NCI-H187 (cell line): ENCODE measurements at regions not wholly inside any gene's neighbourhood (a gene's known extent, or its start where the extent isn't known, plus 50 kb on each side); places are given as distances from the start of the nearest gene placed in this dataset.
"Not testable (repeated sequence)": the region's sequence is repeated elsewhere in the genome, so short reads cannot be mapped to it uniquely, and the experiment has no call there.

Experiments used
- DNase-seq, 2 experiments: peaks; one replicate each; lab custom pipeline; 2025; lab: John Stamatoyannopoulos, UW

DNA sequence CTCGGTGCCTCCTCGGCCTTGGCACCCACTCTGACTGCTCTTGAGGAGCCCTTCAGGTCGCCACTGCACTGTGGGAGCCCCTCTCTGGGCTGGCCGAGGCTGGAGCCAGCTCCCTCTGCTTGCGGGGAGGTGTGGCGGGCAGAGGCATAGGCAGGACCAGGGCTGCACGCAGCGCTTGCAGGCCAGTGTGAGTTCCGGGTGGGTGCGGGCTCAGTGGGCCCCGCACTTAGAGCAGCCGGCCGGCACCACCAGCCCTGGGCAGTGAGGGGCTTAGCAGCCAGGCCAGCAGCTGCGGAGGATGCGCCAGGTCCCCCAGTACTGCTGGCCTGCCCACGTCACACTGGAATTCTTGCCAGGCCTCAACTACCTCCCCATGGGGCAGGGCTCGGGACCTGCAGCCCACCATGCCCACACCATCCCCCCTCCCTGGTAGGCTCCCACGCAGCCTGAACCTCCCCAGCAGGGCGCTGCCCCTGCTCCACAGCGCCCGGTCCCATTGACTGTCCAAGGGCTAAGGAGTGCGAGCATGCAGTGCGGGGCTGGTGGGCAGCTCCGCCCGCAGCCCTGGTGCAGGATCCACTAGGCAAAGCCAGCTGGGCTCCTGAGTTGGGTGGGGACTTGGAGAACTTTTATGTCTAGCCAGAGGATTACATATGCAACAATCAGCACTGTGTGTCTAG lies 602.9 kb upstream of the ST8SIA4 start:
- DNase-seq: no peak

DNA sequence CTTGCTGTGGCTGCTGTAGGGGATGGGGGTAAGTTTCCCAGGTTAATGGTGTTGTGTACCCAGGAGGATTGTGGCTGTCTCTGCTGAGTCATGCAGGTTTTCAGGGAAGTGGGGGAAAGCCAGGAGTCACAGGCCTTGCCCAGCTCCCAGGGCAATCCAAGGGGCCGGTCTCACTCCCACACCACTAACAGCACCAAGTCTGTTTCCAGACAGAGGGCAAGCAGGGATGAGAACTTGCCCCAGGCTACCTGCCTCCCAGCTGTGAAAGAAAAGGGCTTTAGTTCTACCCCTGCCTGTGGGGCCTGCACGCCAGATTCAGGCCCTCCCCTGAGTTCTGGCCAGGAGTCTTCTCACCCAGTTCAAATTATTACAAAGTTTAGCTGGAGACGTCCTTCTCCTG lies 579.8 kb upstream of the ST8SIA4 start:
- DNase-seq: no peak

DNA sequence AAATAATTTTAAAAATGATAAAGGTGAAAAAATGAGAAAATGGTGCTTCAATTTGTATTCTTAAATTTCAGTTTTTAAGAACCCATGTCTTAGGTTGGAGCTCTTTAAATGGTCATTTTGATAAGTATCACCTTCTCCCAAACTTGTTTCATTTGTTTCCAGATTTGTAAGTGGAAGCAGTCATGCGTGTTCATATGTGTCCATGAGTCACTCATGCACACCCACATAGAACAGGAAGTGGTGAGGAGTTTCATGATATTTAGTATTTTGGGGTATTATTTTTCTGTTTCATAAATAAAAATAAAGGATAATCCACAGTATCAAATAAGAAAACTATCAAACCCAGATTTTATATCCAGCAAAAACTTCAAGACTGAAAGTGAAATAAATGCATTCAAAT lies 570.4 kb upstream of the ST8SIA4 start:
- no peak for DNase-seq

DNA sequence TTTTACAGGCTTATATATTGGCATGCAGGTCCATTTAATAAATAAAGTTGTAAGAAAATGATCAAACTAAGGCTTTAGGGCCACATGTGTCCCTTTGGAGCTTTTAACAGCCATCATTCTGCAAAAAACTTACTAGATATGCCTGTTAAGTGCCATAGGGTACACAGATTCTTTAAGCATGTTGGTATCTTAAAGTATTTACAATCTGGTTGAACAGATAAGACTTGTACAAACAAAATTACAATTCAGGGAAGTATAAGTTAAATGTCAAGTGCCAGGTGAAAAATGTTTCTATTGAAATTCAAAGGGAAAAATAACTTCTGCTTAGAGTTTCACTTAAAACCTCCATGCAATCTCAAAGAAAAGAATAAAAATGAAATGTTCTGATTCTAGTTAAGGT lies 558.4 kb upstream of the ST8SIA4 start:
- no peak for DNase-seq

DNA sequence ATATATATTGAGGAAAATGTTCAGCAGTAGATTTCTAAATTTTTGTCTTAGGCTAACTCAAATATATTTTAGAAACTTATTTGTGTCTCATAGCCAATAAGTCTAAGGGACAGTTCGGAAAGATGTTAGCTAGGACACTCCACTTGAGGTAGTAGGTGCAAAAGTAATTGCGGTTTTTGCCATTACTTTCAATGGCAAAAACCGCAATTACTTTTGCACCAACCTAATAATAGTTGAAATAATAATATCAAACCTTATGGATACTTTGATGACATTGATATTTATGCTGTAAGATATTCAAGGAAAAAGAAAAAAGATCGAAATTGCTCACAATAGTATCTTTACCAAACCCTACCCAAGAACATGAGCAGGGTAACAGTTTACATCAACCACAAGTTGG lies 555.5 kb upstream of the ST8SIA4 start:
- no peak for DNase-seq

DNA sequence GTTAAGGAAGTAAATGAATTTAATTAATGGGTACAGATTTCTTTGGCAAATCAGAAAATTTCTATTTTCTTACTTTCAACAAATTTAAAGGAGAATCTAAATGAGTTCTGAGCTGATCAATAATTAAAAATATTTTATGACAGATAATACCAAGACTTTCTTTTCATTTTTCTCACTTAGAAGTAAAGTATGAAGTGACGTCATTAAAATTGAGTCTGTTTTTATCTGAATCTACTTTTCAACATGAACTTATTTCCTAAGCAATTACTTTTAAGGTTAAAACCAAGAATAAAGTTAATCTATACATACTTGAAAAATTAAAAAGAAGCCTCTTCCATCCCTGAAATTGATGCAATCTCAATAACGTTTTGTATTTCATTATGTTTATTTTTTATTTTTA lies 552.8 kb upstream of the ST8SIA4 start:
- DNase-seq: no peak

DNA sequence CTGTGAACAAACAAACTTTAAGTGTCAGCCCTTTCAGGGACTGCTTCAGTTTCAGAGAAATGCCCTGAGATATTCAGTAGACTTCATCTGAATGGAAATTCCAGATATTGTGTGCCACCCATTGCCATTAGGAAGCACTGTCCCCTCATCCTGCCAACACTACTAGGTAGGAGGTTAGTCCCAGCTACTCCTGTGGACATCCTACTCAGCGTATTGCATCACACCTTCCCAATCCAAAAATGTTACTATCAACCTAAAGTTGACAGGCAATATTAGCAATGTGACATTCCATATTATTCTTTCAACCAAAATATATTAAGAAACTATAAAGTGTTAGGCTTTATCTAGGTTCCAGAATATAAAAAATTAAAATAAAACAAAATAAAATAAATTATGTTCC lies 552.0 kb upstream of the ST8SIA4 start:
- no peak for DNase-seq

DNA sequence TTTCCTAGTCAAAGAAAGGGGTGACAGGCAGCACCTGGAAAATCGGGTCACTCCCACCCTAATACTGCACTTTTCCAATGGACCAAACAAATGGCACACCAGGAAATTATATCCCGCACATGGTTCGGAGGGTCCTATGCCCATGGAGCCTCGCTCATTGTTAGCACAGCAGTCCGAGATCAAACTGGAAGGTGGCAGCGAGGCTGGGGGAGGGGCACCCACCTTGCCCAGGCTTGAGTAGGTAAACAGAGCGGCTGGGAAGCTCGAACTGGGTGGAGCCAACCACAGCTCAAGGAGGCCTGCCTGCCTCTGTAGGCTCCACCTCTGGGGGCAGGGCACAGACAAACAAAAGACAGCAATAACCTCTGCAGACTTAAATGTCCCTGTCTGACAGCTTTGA lies 539.2 kb upstream of the ST8SIA4 start:
- DNase-seq: not testable (repeated sequence)

DNA sequence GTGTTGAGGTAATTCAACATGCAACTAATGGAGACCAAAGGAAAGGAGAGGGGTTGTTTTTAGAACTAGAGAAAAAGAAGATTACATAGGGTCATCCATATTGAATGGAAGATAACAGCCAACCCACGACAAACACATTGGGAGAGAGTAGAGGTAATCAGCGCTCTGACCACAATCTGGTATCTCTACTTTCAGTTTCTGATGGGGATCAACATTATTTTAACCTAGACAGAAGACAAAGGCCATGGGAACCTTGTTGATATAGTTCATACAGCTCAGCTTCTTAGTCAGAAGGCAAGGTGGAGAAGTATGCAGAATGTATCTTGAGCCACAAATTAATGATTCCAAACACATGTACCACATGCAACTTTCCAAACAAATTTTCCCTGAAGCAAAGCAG lies 537.1 kb upstream of the ST8SIA4 start:
- DNase-seq: no peak

DNA sequence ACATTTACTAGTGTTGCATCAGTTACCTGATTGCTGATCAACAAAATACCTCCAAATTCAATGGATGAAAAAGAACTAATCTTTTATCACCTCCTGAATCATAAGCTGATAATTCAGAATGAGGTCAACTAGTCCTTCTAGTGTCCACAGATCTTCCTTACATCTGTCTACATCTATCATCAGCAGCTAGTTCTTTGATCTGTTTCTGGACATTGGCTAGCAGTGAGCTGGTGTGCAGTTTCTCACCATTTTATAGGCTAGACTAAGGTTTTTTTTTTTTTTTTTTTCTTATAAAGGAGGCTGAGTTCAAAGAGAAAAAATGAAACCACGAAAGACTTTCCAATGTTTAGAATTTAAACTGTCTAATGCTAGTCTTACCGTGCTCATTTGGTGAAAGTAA lies 534.3 kb upstream of the ST8SIA4 start:
- DNase-seq: no peak

DNA sequence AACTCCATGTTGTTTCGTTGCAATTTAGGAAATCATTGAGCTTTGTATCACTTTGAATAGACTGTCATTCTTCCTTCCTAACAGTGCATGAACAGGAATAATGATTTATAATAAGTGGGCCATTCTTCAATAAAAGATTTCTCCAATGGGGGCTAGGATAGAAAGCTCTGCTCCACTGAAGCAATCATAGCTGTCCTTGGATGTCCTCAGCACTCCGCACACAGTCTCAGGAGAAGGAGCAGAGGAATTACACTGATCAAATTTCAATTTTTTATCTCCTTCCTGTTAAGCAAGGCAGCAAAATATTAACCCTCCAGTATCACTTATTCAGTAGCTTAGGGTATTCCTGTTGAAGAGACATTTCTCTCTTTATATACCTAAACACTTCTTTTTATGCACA lies 532.7 kb upstream of the ST8SIA4 start:
- DNase-seq: no peak

DNA sequence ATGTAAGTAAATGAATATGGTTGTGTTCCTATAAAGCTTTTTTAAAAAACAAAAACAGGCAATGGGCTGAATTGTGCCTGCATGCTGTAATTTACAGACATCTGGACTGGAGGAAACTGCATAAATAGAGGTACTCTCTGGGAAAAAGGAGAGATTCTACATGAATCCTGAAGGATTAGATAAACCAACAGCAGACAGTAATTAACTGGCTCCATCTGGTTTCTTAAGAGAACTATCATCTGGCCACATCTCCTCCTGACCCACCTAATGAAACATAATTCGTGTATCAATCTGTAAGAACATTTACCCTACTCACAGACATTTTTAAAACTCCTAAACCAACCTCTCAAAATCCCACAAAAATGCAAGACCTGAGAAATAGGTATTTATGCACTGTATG lies 528.1 kb upstream of the ST8SIA4 start:
- no peak for DNase-seq

DNA sequence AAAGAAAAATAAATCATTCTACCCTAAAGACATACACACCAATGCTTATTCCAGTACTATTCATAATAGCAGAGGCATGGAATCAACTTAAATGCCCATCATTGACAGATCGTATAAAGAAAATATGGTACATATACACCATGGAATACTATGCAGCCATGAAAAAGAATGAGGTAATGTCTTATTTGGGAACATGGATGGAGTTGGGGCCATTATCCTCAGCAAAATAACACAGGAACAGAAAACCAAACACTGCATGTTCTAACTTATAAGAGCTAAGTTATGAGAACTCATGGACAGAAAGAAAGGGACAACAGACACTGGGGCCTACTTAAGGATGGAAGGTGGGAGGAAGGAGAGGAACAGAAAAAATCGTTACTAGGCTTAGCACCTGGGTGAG lies 527.5 kb upstream of the ST8SIA4 start:
- DNase-seq: no peak

DNA sequence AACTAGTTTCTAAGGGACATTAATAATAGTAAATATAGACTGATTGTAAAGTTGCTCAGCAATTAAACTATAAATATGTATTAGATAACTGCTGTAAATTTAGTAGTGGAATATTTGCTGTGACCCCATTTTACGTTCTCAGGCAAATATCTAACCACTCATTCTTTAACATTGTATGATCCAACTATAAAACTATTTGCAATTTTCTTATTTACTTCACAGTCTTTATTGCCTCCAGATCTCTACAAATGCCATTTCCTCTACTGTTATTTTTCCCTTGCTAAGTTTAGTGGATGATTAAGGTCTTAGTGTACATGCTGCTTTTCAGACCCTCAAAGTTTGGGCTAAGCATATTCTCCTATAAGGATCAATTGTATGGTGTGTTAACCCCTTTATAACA lies 526.2 kb upstream of the ST8SIA4 start:
- no peak for DNase-seq

DNA sequence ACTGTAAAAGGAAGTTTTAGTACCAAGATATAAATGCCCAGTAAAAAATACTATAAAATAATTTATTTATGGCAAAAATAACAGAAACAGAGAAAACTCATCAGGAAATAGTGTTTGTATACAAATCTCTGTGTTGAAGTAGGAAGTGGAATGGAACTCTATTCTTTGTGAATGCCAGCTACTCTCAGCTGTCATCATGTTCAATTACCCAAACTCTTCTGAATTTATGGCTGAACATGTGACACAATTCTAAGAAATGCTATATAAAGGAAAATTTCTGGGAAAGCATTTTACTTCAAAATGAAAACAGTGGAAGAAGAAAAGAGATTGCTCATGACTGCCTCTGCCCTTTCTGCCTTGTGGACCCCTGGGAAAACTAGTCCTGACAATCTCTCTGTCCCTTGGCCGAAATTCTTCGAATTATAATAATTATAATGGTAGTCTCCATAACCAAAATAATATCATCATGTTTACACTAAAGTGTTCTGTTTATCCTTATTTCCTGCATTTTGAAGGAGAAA lies 522.3 kb upstream of the ST8SIA4 start:
- no peak for DNase-seq

DNA sequence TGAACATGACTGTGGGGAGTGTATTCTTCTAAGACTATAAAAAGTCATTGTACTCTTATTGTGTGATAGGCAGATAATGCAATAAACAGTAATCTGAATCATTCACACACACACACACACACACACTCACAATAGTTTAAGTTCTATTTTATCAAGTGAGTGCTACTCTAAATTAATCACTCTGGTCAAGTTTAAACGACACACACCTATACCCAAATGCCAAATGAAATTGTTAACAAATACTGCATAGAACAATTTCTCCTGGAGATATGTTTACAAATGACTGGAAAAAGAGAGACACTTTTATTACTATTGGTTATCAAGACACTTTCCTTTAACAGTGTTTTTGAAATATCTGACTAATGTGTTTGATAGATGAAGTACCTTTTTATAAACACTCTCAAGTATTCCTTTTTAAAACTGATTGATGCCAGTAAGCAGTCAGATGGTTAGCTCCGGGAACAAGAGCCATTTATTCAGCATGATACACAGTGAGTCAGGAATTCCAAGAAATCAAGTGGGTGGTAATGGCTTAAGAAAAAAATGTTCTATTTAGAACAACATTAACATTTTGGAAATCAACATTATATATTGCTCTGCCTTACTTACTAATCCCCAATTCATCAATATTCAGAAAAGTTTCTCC lies 521.6 kb upstream of the ST8SIA4 start:
- DNase-seq: no peak

DNA sequence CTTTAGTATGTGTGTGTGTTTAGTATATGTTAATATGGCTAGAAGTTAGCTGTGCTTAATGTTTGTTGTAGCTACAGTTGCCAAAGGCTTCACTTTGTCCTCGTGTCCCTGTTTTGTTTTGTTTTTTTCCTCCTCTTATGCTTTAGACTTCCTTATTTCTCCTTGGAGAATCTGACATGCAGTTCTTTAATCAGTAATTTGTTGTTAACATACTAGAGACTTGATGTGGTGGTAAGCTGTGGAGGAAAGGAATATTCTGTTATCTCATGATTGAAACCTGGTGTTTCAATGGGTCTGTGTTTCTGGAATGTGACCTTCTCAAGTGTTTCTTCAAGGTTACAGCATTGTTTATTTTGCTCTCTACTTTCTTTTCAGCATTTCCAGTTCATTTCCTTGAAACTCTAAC lies 515.6 kb upstream of the ST8SIA4 start:
- DNase-seq: no peak

DNA sequence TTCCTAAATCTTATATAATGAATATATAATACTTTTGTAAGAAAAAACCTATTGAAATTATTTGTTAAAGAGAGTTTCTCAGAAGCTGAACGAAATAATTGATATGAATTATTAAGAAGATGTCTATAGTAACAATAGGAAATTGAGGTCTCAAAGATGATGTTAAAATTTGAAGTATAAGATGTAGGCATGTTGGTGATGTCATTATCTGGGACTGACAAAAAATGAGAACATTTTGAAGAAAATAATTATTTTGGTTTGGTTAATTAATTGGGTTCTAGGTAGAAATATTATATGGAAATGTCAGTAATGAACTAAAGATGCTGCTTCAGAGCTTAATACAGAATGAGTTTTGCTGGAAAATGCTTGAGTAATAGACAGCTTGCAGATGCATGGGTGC lies 501.4 kb upstream of the ST8SIA4 start:
- no peak for DNase-seq

DNA sequence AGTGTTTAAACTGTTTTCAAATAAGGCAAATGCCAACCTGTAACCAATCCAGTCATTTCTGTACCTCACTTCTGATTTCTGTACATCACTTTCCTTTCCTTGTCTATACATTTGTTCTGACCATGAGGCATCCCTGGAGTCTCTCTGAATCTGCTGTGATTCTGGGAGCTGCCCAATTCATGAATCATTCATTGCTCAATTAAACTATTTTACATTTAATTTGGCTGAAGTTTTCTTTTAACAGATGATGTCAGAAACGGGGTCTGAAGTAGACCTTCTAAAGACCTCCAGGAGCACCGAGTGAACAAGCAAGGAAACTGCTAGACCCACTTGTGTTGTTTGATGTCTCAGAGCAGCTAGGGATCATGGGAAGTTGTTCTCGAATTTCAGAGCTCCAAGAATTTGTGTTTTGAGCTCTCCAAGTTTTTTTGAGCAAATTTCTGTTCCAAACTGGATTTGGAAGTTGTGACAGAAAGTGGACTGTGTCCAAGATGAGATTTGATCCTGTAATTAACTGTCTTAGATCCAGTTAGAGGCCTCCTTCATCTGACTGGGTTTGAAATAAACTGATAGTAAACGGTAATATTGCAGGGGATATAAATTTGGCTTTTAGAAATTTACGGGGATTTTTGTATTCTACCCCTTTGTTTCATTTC lies 490.8 kb upstream of the ST8SIA4 start:
- DNase-seq: no peak

DNA sequence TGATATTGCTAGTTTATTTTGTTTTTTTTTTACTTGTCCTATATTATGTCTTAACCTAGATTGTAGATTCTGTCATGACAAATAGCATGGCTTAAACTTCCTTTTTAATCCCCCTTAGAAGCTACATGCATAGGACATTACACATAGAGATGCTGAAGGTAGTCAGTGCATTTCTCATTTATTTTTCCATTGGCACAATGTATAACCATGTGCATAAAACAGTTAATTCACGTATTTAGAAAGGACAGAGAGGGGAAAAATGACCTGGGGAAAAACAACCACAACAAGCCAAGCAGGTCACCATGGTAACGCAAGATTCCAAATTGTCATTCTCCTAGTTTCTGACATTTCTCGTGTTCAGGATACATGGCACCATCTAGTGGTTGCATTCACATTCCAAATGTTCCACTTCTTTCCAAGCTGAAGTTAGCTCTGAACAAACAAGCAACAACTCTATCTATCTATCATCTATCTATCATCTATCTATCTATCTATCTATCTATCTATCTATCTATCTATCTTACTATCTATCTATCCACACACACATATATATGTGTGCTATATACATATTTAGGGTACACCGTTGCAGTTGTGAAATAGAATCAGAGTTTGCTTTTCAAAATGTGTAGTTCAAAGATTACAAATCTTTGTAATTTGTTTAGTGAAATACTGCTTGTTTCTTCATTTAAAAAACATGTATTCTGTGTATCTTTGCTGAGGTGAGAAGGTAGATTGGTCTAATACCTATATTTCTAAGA lies 487.2 kb upstream of the ST8SIA4 start:
- no peak for DNase-seq

DNA sequence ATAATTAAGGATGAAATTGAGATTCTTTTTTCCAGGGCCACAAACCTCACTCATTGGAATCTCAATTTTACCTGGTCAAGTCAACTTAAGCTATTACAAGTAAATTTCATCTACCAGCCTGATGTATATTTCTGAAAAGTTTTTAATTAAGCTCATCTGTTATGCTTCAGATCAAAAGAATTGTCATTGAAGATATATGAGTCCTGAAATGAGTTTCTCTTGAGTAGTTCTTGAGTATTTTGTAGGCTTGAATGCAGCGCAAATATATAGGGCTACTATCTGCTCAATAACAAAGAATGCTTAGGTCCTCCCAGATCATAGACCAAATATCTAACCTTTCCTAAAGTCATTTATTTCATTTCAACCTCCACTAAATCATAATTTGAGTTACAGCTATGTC lies 482.2 kb upstream of the ST8SIA4 start:
- no peak for DNase-seq

DNA sequence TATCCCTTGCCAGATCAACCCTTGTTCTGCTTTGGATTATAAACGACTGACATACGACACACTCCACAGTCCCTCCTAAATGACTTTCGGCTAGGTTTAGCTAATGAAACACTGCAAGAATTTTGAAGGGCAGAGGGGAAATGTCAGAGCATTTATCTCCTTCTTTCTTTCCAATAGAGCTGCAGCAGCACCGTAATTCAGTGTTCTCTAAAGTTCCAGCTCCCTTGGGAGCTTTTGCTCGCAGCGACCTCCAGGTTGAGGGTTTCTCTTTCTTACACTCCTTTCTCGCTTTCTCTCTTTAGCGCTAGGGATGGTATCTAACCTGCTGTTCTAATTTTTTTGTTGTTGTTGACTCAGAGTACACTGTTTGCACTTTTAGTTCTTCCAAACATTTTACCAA lies 467.1 kb upstream of the ST8SIA4 start:
- DNase-seq: no peak

DNA sequence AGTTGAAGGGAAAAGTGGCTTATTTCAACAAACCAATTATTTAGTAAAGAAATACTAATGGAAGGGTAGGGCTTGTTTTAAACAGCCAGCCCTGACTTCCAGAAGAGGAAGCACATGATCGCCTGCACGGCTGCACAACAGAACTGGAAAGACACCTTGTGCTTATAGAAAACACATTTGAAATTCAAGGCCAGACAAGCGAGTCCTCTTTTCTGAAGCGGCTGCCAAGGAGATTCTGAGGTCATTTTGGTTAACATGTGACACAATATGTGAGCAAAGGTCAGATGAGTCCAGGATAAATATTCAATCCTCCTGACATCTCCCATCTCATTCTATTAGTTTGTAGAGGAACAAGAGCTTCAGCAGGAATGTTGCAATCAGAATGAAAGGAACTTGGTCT lies 461.4 kb upstream of the ST8SIA4 start:
- DNase-seq: no peak
